Kidney (tissue), 13 donors: ENCODE measurements at regions not wholly inside any gene's neighbourhood (a gene's known extent, or its start where the extent isn't known, plus 50 kb on each side); places are given as distances from the start of the nearest gene placed in this dataset.

Source experiments
- DNase-seq, 5 donors: peaks; one replicate each; pipeline ENCODE4 v3.0.0-alpha.2; 2013 to 2020
- FAIRE-seq: peaks from 2 replicates; lab custom pipeline; 2012; peaks lifted over from hg19 to GRCh38; lab: Jason Lieb, UNC
- H3K27ac ChIP-seq, 2 donors: one replicate each; pipeline ENCODE4 v1.7.0; 2013; ENCODE audit warnings: low read depth in 2 of 2, low read length in 2 of 2, inconsistent platforms in 1 of 2
- H3K27me3 ChIP-seq: one replicate; pipeline ENCODE4 v1.7.1; 2013; ENCODE audit warnings: low read length, inconsistent platforms; ENCODE audit not compliant: control insufficient read depth, insufficient read depth
- H3K36me3 ChIP-seq, 3 donors: one replicate each; pipeline versions ENCODE4 v1.7.0 to v1.7.1; 2013; ENCODE audit warnings: low read length in 3 of 3, control low read depth in 1 of 3, inconsistent platforms in 1 of 3; ENCODE audit not compliant: insufficient read depth in 3 of 3, control insufficient read depth in 2 of 3
- H3K4me1 ChIP-seq, 3 donors: one replicate each; pipeline versions ENCODE4 v1.7.0 to v1.7.1; 2013; ENCODE audit warnings: low read length in 3 of 3, inconsistent platforms in 1 of 3, low read depth in 1 of 3; ENCODE audit not compliant: control insufficient read depth in 2 of 3, insufficient read depth in 2 of 3
- H3K4me3 ChIP-seq, 3 donors: one replicate each; pipeline versions ENCODE4 v1.7.0 to v1.8.1; 2013; ENCODE audit warnings: low read length in 3 of 3, control low read depth in 1 of 3, inconsistent platforms in 1 of 3
- H3K9ac ChIP-seq, 3 donors: one replicate each; pipeline versions ENCODE4 v1.7.0 to v1.7.1; 2013; ENCODE audit warnings: low read length in 3 of 3, control low read depth in 1 of 3, inconsistent platforms in 1 of 3
- H3K9me3 ChIP-seq, 3 donors: one replicate each; pipeline versions ENCODE4 v1.7.0 to v1.7.1; 2013; ENCODE audit warnings: low read length in 3 of 3, control low read depth in 1 of 3, inconsistent platforms in 1 of 3; ENCODE audit not compliant: control insufficient read depth in 2 of 3, insufficient read depth in 1 of 3
- intact Hi-C: fragments of 100-400 bp; cut with DNase I; formaldehyde crosslinking; loops from one replicate; pipeline ENCODE4 v1.11.1; 2022
- TF ChIP-seq, protein P1 (sequence below): IDR thresholded peaks from 3 replicates; pipeline ENCODE4 v1.5.1; 2012; ENCODE audit warnings: mild to moderate bottlenecking, moderate library complexity, borderline replicate concordance; ENCODE audit not compliant: insufficient read depth; ENCODE audit errors: extremely low read depth
- donor health status: control.
- donor health status: control.
- donor health status: control.
- donor health status: control.
- donor health status: control.
- donor health status: DM: yes; HTN: yes; CAD: no.
- donor health status: Normal renal cell carcinoma (clear cell type).

DNA sequence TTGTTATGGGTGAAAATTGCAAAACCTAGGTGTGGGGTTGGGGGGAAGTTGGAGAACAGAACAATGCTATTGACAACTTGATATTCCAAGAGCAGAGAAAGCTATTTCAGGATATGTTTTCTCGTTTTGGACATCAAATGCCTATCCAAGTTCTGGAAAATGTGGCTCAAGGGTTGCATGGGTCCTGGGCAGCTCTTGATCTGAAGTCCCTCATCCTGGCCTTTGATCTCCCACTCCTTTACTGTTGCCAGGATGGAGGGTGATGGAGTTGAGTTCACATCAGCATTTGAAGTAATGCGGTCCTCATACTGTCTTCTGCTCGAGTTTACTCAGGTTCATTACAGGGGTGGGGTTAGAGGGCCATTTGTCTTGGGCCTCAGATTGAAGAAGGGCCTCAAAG, 76.9 kb upstream of the RPS23 start:
- Histone ChIP-seq H3K9ac (no peak overlapping the region), H3K4me3 (no peak overlapping the region), H3K27ac (no peak overlapping the region), H3K4me1 (no peaks in the 10 kb centered on the region), H3K9me3 (no peaks in the 10 kb centered on the region), H3K27me3 (no peaks in the 10 kb centered on the region), H3K36me3 (no peaks in the 10 kb centered on the region)
- no peak for FAIRE-seq
- TF ChIP-seq, protein P1, sequence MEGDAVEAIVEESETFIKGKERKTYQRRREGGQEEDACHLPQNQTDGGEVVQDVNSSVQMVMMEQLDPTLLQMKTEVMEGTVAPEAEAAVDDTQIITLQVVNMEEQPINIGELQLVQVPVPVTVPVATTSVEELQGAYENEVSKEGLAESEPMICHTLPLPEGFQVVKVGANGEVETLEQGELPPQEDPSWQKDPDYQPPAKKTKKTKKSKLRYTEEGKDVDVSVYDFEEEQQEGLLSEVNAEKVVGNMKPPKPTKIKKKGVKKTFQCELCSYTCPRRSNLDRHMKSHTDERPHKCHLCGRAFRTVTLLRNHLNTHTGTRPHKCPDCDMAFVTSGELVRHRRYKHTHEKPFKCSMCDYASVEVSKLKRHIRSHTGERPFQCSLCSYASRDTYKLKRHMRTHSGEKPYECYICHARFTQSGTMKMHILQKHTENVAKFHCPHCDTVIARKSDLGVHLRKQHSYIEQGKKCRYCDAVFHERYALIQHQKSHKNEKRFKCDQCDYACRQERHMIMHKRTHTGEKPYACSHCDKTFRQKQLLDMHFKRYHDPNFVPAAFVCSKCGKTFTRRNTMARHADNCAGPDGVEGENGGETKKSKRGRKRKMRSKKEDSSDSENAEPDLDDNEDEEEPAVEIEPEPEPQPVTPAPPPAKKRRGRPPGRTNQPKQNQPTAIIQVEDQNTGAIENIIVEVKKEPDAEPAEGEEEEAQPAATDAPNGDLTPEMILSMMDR: no peak
- intact Hi-C loops: no loop called here
- DNase-seq: no peak

DNA sequence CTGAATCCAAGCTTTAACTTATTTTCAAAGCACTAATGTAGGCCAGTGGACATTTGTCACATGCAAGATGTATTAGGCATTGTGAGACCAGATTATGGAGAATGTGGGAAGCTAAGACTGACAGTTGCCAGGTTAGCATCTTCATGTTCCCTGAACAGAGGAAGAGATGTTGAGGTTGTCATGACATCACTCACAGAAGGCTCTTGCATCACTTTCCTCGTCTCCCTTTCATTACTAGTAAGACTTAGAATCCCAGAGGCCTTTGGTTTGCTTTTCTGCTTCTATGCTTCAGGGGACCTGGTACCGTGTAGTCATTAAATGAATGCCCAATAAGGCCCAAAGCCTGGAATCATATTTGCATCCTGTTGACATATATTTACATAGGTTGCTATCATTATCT, 76.4 kb upstream of the RPS23 start:
- Histone ChIP-seq H3K36me3 (no peaks in the 10 kb centered on the region), H3K27me3 (no peaks in the 10 kb centered on the region), H3K9ac (no peak overlapping the region), H3K4me3 (no peak overlapping the region), H3K4me1 (no peaks in the 10 kb centered on the region), H3K9me3 (no peaks in the 10 kb centered on the region), H3K27ac (no peak overlapping the region)
- DNase-seq (no peak), FAIRE-seq (no peak)
- intact Hi-C loops: no loop called here
- TF ChIP-seq, protein P1: no peak

DNA sequence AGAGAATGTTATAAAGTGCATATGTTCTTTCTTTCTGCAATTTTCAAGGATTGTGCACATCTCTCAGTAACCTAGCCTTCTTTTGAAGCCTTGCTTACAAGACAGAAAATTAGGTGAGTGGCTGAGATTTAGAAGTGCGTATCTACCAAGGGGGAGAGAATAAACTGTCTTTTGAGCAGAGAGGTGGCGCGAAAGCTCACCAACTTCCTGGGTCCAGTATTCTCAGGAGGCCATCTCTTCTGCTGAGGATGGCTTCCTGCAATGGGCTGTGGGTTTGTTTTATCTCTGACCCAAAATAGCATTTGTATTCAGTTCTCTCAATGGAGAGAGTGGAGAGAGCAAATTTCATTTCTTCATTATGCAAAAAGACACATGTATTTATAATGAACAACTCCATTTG, 75.4 kb upstream of the RPS23 start:
- no peak for FAIRE-seq
- H3K4me1 ChIP-seq: no peaks in the 10 kb centered on the region
- TF ChIP-seq, protein P1: no peak
- no peaks in the 10 kb centered on the region for H3K9me3 ChIP-seq
- no peak overlapping the region for H3K9ac ChIP-seq
- no peak overlapping the region for H3K4me3 ChIP-seq
- intact Hi-C loops: no loop called here
- no peak for DNase-seq
- H3K27me3 ChIP-seq: no peaks in the 10 kb centered on the region
- no peak overlapping the region for H3K27ac ChIP-seq
- no peaks in the 10 kb centered on the region for H3K36me3 ChIP-seq

DNA sequence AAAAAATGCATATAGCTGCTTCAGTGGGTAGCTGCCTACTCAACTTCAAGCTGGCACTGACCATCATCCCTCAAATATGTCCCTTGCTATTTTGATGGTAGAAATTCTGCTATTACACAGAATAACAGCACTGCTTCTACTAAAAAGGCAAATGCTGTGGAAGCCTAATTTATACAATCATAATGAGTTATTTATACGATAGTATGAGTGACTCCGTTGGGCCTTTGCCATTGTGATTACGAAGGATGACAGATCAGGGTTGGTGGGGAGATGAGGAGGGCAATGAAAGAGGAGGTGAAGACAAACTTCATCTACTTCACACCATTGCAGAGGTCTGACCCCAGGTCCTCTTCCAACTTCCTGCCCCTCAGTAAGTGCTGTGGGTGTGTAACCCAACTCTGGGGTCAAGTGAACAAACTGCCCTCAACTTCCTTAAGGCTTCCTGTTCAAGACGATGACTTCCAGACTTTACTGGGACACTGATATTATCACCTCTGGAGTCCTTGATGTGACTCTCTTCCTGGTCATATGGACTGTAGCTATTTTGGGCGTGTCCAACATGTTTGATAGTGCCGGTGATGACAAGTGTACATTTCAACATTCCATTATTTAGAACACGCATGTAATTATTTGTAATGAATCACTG, 74.1 kb upstream of the RPS23 start:
- H3K36me3 ChIP-seq: no peaks in the 10 kb centered on the region
- DNase-seq (peak in 1 of 5 donors; percentile 18), FAIRE-seq (no peak)
- no peak overlapping the region for H3K27ac ChIP-seq
- TF ChIP-seq, protein P1: no peak
- intact Hi-C loops: no loop called here
- H3K4me1 ChIP-seq: no peaks in the 10 kb centered on the region
- H3K9me3 ChIP-seq: no peaks in the 10 kb centered on the region
- H3K27me3 ChIP-seq: no peaks in the 10 kb centered on the region
- H3K4me3 ChIP-seq: no peak overlapping the region
- H3K9ac ChIP-seq: no peak overlapping the region
